ENCODE measurements at regions not wholly inside any gene's neighbourhood (a gene's known extent, or its start where the extent isn't known, plus 50 kb on each side); places are given as distances from the start of the nearest gene placed in this dataset.

DNA sequence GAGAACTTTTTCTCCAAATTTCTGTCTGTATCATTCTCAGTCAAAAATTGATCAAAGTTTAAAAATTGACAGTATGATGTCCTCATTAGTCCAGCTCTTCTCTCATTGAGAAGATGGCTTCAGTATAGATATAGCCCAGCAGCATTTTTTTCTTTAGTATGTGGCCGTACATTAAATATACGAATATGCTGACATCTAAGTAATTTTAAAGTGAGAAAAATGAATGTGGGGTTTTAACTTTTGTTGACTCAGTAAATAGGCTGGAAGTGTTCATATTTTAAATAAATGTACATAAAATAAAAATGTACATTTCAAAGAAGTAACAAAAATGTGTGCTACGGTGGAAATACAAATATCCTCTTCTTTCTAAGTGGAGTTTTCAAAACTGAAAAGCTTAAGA is 123.5 kb upstream of the PKN2 start:
- no peaks in the 10 kb centered on the region for H3K79me2 ChIP-seq (ENCODE audit: low read length)

DNA sequence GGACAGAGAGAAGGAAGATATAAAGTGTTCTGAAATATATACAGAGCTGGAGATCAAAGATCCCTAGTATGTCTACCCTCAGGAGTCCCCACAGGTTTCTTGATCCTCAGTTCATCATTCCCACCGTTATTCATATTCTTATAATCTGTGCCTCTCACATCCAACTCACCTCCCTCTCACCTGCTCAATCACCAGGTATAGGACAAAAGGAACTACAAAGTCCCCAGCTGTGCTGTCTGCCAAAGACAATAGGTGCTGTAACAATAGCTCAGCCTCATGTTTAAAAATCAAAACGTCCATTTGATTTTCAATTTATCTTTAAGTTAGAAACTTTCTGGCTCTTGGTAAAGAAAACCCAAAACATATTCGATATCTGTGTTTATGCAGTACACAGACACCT is 121.1 kb upstream of the PKN2 start:
- Histone ChIP-seq H3K9me3 (replicated peaks; ENCODE audit: insufficient read depth, low read length) (no peaks in the 10 kb centered on the region), H3K9ac (ENCODE audit: low read length) (no peak overlapping the region), H3K36me3 (replicated peaks; ENCODE audit: insufficient read depth, low read length) (no peaks in the 10 kb centered on the region), H3K4me1 (ENCODE audit: low read length) (no peaks in the 10 kb centered on the region), H3K27me3 (replicated peaks; ENCODE audit: insufficient read depth, low read length) (no peaks in the 10 kb centered on the region), H3K4me2 (ENCODE audit: low read depth, low read length) (no peak overlapping the region), H3F3A (ENCODE audit: insufficient read depth, low read length) (no peaks in the 10 kb centered on the region), H3K4me3 (ENCODE audit: low read length) (no peak overlapping the region), H4K20me1 (ENCODE audit: insufficient read depth, low read length) (no peaks in the 10 kb centered on the region), H3K79me2 (ENCODE audit: low read length) (no peaks in the 10 kb centered on the region), H3K27ac (ENCODE audit: low read length) (no peak overlapping the region), H3K9me2 (replicated peaks; ENCODE audit: insufficient read depth, low read length) (no peaks in the 10 kb centered on the region), H2AFZ (ENCODE audit: low read length) (no peak overlapping the region)
- TF ChIP-seq, protein P1, sequence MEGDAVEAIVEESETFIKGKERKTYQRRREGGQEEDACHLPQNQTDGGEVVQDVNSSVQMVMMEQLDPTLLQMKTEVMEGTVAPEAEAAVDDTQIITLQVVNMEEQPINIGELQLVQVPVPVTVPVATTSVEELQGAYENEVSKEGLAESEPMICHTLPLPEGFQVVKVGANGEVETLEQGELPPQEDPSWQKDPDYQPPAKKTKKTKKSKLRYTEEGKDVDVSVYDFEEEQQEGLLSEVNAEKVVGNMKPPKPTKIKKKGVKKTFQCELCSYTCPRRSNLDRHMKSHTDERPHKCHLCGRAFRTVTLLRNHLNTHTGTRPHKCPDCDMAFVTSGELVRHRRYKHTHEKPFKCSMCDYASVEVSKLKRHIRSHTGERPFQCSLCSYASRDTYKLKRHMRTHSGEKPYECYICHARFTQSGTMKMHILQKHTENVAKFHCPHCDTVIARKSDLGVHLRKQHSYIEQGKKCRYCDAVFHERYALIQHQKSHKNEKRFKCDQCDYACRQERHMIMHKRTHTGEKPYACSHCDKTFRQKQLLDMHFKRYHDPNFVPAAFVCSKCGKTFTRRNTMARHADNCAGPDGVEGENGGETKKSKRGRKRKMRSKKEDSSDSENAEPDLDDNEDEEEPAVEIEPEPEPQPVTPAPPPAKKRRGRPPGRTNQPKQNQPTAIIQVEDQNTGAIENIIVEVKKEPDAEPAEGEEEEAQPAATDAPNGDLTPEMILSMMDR (IDR thresholded peaks at IDR 0.05; ENCODE audit: low read length), result no peak
- TF ChIP-seq EZH2 (optimal IDR thresholded peaks at IDR 0.05; ENCODE audit: low read depth, low read length) (no peak), EZH2phosphoT487 (IDR thresholded peaks at IDR 0.05; ENCODE audit: low read length) (no peak)
- no peak for DNase-seq

More for the DNA sequence above, 123.5 kb upstream of the PKN2 start:
- H3K9me3 ChIP-seq (replicated peaks; ENCODE audit: insufficient read depth, low read length), result no peaks in the 10 kb centered on the region
- H3K9me2 ChIP-seq (replicated peaks; ENCODE audit: insufficient read depth, low read length), result no peaks in the 10 kb centered on the region
- no peak overlapping the region for H3K27ac ChIP-seq (ENCODE audit: low read length)
- no peak for TF ChIP-seq EZH2 (optimal IDR thresholded peaks at IDR 0.05; ENCODE audit: low read depth, low read length)
- TF ChIP-seq, protein P1 (IDR thresholded peaks at IDR 0.05; ENCODE audit: low read length), result no peak
- no peak for TF ChIP-seq EZH2phosphoT487 (IDR thresholded peaks at IDR 0.05; ENCODE audit: low read length)
- H2AFZ ChIP-seq (ENCODE audit: low read length), result no peak overlapping the region
- H3K27me3 ChIP-seq (replicated peaks; ENCODE audit: insufficient read depth, low read length), result no peaks in the 10 kb centered on the region
- H3K4me1 ChIP-seq (ENCODE audit: low read length), result no peaks in the 10 kb centered on the region
- no peak for DNase-seq
- H3K9ac ChIP-seq (ENCODE audit: low read length), result no peak overlapping the region
- no peaks in the 10 kb centered on the region for H3K36me3 ChIP-seq (replicated peaks; ENCODE audit: insufficient read depth, low read length)
- no peak overlapping the region for H3K4me3 ChIP-seq (ENCODE audit: low read length)
- no peaks in the 10 kb centered on the region for H4K20me1 ChIP-seq (ENCODE audit: insufficient read depth, low read length)
- H3F3A ChIP-seq (ENCODE audit: insufficient read depth, low read length), result no peaks in the 10 kb centered on the region
- H3K4me2 ChIP-seq (ENCODE audit: low read depth, low read length), result no peak overlapping the region

DNA sequence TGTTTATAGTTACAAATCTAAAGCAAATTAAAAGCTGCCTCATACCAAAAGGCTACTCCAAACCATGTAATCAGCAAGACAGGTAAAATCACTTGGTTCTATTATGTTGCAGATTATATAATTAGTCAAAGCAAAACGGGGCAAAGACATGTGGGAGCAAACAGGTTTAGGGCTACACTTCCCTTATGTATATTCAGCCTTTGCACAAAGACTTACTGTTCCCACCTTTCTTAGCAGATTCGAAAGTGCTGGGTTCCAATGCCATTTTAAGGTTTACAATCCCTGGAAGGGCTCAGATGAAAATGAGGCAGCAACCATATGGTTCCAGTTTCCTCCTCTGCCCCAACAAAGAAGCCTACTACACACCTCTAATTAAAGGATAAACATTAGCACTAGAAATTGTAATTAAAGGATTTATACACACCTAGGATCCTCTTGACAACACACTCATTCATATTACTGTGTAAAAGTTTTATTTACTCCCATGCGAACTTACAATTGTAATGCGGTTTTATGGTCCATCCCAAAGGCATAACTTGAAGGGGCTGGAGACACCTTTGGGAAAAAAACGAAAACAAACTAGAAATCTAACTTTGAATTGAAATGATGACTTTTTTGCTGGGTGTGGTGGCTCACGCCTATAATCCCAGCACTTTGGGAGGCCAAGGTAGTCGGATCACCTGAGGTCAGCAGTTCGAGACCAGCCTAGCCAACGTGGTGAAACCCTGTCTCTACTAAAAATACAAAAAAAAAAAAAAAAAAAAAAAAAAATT is 117.3 kb upstream of the PKN2 start:
- Histone ChIP-seq H3K4me3 (ENCODE audit: low read length) (no peak overlapping the region), H3K36me3 (replicated peaks; ENCODE audit: insufficient read depth, low read length) (no peaks in the 10 kb centered on the region), H3K9ac (ENCODE audit: low read length) (no peak overlapping the region), H3F3A (ENCODE audit: insufficient read depth, low read length) (no peaks in the 10 kb centered on the region), H2AFZ (ENCODE audit: low read length) (no peak overlapping the region), H3K79me2 (ENCODE audit: low read length) (no peaks in the 10 kb centered on the region), H3K4me1 (ENCODE audit: low read length) (no peaks in the 10 kb centered on the region), H3K9me3 (replicated peaks; ENCODE audit: insufficient read depth, low read length) (no peaks in the 10 kb centered on the region), H4K20me1 (ENCODE audit: insufficient read depth, low read length) (no peaks in the 10 kb centered on the region), H3K27ac (ENCODE audit: low read length) (no peak overlapping the region), H3K27me3 (replicated peaks; ENCODE audit: insufficient read depth, low read length) (no peaks in the 10 kb centered on the region), H3K9me2 (replicated peaks; ENCODE audit: insufficient read depth, low read length) (no peaks in the 10 kb centered on the region), H3K4me2 (ENCODE audit: low read depth, low read length) (no peak overlapping the region)
- TF ChIP-seq, protein P1 (IDR thresholded peaks at IDR 0.05; ENCODE audit: low read length), result no peak
- TF ChIP-seq EZH2 (optimal IDR thresholded peaks at IDR 0.05; ENCODE audit: low read depth, low read length) (no peak), EZH2phosphoT487 (IDR thresholded peaks at IDR 0.05; ENCODE audit: low read length) (no peak)
- DNase-seq, result no peak
